ENCODE measurements at regions not wholly inside any gene's neighbourhood (a gene's known extent, or its start where the extent isn't known, plus 50 kb on each side); places are given as distances from the start of the nearest gene placed in this dataset.

GRCh38 chr4:13201241-13201640, 282.9 kb downstream of the RAB28 start:
- Histone ChIP-seq H3K4me1 (replicated peaks in 1 of 2; ENCODE audit: control insufficient read depth in 2 of 2, insufficient read depth in 2 of 2, low read length in 2 of 2) (no peaks in the 10 kb centered on the region), H2AFZ (ENCODE audit: low read depth, low read length) (no peak overlapping the region), H3K9me3 (replicated peaks; ENCODE audit: control insufficient read depth, insufficient read depth, low read depth, low read length) (no peaks in the 10 kb centered on the region), H3K4me3 (no peak overlapping the region), H4K20me1 (replicated peaks; ENCODE audit: control insufficient read depth, insufficient read depth, low read length) (no peaks in the 10 kb centered on the region), H3K79me2 (ENCODE audit: control insufficient read depth, insufficient read depth, low read length) (no peaks in the 10 kb centered on the region), H3K27ac (ENCODE audit: extremely low read depth, low read depth, low read length) (no peak overlapping the region), H3K9me1 (ENCODE audit: control insufficient read depth, insufficient read depth, low read length) (no peaks in the 10 kb centered on the region), H3K36me3 (ENCODE audit: control insufficient read depth, insufficient read depth, low read length) (no peaks in the 10 kb centered on the region), H3K9ac (ENCODE audit: insufficient read depth in 1 of 2, low read depth in 2 of 2, low read length in 2 of 2) (no peak overlapping the region), H3K4me2 (ENCODE audit: insufficient read depth, low read length) (no peak overlapping the region), H3K27me3 (ENCODE audit: control insufficient read depth in 2 of 2, insufficient read depth in 2 of 2, low read length in 2 of 2) (no peaks in the 10 kb centered on the region)
- no TSS peak for BruUV-seq (replicated peaks)
- CTCF ChIA-PET (ENCODE audit: low intra/inter-chr PET ratio), result no interaction called here
- DNase-seq (ENCODE audit: extremely low read depth in 1 of 4, low spot score in 3 of 4), result no peak
- no peak for FAIRE-seq
- WGBS (ENCODE audit: insufficient coverage, low coverage, missing lambda C conversion rate), result 2% methylated on average over 3 of the region's 3 CpGs
- TF ChIP-seq ILK (tag; IDR thresholded peaks at IDR 0.05; ENCODE audit: borderline replicate concordance, low read depth) (no peak), ZNF12 (CRISPR knock-in tag; IDR thresholded peaks at IDR 0.05) (no peak), DDX20 (tag; IDR thresholded peaks at IDR 0.05; ENCODE audit: low read depth) (no peak)
- in situ Hi-C loops (cut with MboI) (no loop called here), intact Hi-C loops (cut with micrococcal nuclease) (no loop called here)
- POLR2A ChIA-PET, result no interaction called here
- ATAC-seq, result no peak

DNA sequence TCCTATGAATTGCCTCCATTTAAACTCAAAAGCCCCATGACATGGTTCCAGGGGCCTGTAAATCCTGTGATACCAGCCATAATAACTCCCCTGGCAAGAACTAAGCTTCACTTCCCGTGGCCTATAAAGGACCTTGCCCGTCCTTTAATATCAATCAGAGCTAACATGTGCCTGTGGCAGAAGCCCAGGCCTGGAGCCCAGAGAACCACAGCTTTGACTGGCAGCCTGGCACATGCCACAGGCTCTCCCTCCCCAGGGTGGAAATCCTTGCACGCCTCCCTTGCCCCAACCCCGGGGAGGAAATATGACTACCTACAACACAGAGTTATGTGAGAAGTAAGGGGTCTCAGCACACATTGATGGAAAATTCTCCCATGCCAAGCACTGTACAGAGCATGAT, 287.4 kb downstream of the RAB28 start:
- WGBS (ENCODE audit: insufficient coverage, low coverage, missing lambda C conversion rate), result 7% methylated on average over 4 of the region's 4 CpGs
- CTCF ChIA-PET (ENCODE audit: low intra/inter-chr PET ratio), result no interaction called here
- Histone ChIP-seq H3K79me2 (ENCODE audit: control insufficient read depth, insufficient read depth, low read length) (no peaks in the 10 kb centered on the region), H3K4me3 (no peak overlapping the region), H4K20me1 (replicated peaks; ENCODE audit: control insufficient read depth, insufficient read depth, low read length) (no peaks in the 10 kb centered on the region), H3K4me2 (ENCODE audit: insufficient read depth, low read length) (no peak overlapping the region), H3K9me3 (replicated peaks; ENCODE audit: control insufficient read depth, insufficient read depth, low read depth, low read length) (no peaks in the 10 kb centered on the region), H3K27ac (ENCODE audit: extremely low read depth, low read depth, low read length) (no peak overlapping the region), H2AFZ (ENCODE audit: low read depth, low read length) (no peak overlapping the region), H3K4me1 (replicated peaks in 1 of 2; ENCODE audit: control insufficient read depth in 2 of 2, insufficient read depth in 2 of 2, low read length in 2 of 2) (no peaks in the 10 kb centered on the region), H3K9ac (ENCODE audit: insufficient read depth in 1 of 2, low read depth in 2 of 2, low read length in 2 of 2) (no peak overlapping the region), H3K27me3 (ENCODE audit: control insufficient read depth in 2 of 2, insufficient read depth in 2 of 2, low read length in 2 of 2) (no peaks in the 10 kb centered on the region), H3K9me1 (ENCODE audit: control insufficient read depth, insufficient read depth, low read length) (no peaks in the 10 kb centered on the region), H3K36me3 (ENCODE audit: control insufficient read depth, insufficient read depth, low read length) (no peaks in the 10 kb centered on the region)
- BruUV-seq (replicated peaks), result no TSS peak
- POLR2A ChIA-PET, result no interaction called here
- TF ChIP-seq MYC (IDR thresholded peaks at IDR 0.05; ENCODE audit: low read depth, low read length) (no peak), MYC (CRISPR knock-in tag; IDR thresholded peaks at IDR 0.05; ENCODE audit: borderline replicate concordance, low read depth) (no peak), TSC22D4 (tag; IDR thresholded peaks at IDR 0.05) (no peak), YBX1 (IDR thresholded peaks at IDR 0.05) (no peak), XRCC4 (IDR thresholded peaks at IDR 0.05; ENCODE audit: extremely low read depth, insufficient read depth, insufficient read length) (no peak), ZNF282 (CRISPR knock-in tag; IDR thresholded peaks at IDR 0.05) (no peak), ZNF124 (CRISPR knock-in tag; IDR thresholded peaks at IDR 0.05) (no peak), MAFG (tag; conservative IDR thresholded peaks at IDR 0.05) (no peak), TEAD1 (CRISPR knock-in tag; IDR thresholded peaks at IDR 0.05) (no peak), ZNF695 (CRISPR knock-in tag; IDR thresholded peaks at IDR 0.05) (no peak), KDM2B (CRISPR knock-in tag; IDR thresholded peaks at IDR 0.05) (no peak)
- intact Hi-C loops (cut with micrococcal nuclease), result loop anchor here (10.0 kb wide), 1 partner anchor 238 kb away; no protein-coding TSS in a partner anchor
- in situ Hi-C loops (cut with MboI), result no loop called here
- no peak for DNase-seq (ENCODE audit: extremely low read depth in 1 of 4, low spot score in 3 of 4)
- ATAC-seq, result no peak
- FAIRE-seq, result no peak

All from K562 (cell line).